NB4 (cell line): ENCODE measurements at regions not wholly inside any gene's neighbourhood (a gene's known extent, or its start where the extent isn't known, plus 50 kb on each side); places are given as distances from the start of the nearest gene placed in this dataset.

ENCODE experiments used
- DNase-seq: peaks from one replicate; pipeline ENCODE4 v3.0.0; 2010; ENCODE audit warnings: low read depth
- H3K4me3 ChIP-seq: one replicate; pipeline ENCODE4 v1.5.1; 2011; ENCODE audit warnings: mild to moderate bottlenecking, low read depth, low read length, moderate library complexity
- MYC ChIP-seq: IDR thresholded peaks from 2 replicates; pipeline ENCODE4 v1.6.1; 2011; ENCODE audit warnings: low read depth, low read length
- POLR2A ChIP-seq: IDR thresholded peaks from 2 replicates; pipeline ENCODE4 v1.6.1; 2011; ENCODE audit warnings: mild to moderate bottlenecking; ENCODE audit not compliant: insufficient read length; ENCODE audit errors: extremely low read depth
- TF ChIP-seq, protein P1 (sequence below): IDR thresholded peaks from 2 replicates; pipeline ENCODE4 v1.6.1; 2011; ENCODE audit warnings: low read depth, low read length
- TF ChIP-seq, protein P2 (sequence below): IDR thresholded peaks from one replicate; pipeline ENCODE4 v1.5.1; 2012; ENCODE audit warnings: low read depth, low read length

DNA sequence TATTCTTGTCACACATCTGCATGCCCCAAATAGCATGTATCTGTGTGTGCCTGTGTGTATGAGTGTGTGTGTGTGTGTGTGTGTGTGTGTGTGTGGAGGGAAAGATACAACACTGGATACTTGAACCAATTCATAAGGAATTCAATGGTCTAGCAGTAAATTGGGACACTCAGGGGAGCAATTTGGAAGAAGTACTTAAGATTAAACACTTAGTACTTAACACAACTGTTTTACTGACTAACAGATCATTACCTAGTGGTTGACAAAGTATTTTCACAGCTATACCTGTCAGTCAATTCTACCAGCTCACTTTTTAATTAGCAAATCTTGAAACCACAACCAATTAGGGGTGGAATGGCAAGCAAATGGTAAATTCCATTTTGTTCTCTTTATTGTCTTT, 1024.1 kb downstream of the TMEM182 start:
- DNase-seq, result no peak
- TF ChIP-seq, protein P1, sequence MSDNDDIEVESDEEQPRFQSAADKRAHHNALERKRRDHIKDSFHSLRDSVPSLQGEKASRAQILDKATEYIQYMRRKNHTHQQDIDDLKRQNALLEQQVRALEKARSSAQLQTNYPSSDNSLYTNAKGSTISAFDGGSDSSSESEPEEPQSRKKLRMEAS, result no peak
- no peak for TF ChIP-seq POLR2A
- H3K4me3 ChIP-seq, result no peak overlapping the region

DNA sequence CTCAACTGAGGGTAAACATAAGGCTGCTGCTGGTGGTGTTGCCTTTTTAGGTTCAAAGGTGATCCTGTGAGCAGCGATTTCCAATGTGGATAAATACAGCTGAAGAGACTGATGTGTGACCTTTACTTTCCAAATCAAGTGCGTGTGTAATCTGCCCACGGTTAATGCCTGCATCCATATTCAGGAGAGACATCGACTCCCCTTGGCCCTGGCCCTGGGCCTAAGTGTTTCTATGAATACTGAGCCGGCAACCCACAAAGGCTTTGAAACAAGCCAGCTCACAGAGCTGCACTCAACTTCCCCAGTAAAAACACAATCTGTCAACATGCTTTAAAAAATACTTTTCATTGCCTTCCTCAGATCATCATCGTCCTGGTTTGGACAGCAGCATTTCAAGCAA, 1026.6 kb downstream of the TMEM182 start:
- no peak for DNase-seq
- H3K4me3 ChIP-seq, result no peak overlapping the region
- TF ChIP-seq, protein P1, result no peak
- TF ChIP-seq MYC (no peak), POLR2A (no peak)
- TF ChIP-seq, protein P2, sequence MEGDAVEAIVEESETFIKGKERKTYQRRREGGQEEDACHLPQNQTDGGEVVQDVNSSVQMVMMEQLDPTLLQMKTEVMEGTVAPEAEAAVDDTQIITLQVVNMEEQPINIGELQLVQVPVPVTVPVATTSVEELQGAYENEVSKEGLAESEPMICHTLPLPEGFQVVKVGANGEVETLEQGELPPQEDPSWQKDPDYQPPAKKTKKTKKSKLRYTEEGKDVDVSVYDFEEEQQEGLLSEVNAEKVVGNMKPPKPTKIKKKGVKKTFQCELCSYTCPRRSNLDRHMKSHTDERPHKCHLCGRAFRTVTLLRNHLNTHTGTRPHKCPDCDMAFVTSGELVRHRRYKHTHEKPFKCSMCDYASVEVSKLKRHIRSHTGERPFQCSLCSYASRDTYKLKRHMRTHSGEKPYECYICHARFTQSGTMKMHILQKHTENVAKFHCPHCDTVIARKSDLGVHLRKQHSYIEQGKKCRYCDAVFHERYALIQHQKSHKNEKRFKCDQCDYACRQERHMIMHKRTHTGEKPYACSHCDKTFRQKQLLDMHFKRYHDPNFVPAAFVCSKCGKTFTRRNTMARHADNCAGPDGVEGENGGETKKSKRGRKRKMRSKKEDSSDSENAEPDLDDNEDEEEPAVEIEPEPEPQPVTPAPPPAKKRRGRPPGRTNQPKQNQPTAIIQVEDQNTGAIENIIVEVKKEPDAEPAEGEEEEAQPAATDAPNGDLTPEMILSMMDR, result no peak

DNA sequence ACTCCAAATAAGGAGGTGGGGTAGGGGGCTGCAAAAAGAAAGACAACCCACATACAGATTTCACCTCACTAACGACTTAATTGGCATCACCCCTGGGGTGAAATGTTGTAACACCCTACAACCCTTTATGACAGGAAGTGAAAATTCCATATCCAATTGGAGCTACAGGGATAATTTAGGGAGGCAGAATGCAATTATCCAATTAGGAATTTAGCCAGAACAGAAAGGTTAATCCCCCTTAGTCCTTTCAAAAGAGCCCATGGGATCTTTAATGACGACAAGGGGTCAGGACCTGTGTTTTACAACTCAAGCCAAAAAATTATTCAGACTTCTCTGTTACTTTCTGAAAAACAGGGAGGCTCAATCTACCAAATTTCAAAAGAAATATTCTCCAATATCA, 1027.1 kb downstream of the TMEM182 start:
- no peak for TF ChIP-seq POLR2A
- no peak for TF ChIP-seq MYC
- TF ChIP-seq, protein P1, result no peak
- TF ChIP-seq, protein P2, result no peak
- no peak overlapping the region for H3K4me3 ChIP-seq
- no peak for DNase-seq

DNA sequence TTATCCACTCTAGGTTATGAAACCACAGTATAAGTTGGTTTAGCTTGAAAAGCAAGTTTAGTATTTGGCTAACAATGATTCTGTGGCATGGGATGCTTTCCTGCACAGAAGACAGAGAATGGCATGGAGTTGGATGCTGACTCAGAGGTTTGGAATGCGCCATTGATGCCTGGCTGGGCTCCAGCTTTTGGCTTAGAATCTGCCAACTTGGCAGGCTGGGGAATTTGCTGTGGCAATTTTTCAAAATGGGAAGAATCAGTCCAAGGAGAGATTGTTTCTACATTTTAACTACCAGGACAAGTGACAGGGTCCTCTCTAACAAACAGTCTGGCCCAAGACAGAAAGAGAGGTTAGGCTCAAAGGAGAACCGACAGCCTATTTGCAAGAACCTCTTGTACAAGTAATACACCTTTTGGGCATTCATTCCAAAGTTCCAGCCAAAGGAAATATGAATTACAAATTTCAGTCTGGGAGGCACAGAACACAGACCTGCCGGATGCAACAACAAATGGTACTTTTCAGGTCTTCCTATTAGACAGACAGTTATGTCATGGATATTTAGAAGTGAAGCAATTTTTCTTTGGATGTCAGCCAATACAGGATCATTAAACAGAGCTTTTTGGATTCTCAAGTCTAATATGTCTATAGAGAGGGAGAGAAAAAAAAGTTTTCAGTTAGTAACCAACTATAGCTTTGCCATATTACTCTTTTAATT, 1027.7 kb downstream of the TMEM182 start:
- TF ChIP-seq, protein P2, result no peak
- TF ChIP-seq POLR2A, result no peak
- no peak for TF ChIP-seq MYC
- TF ChIP-seq, protein P1, result no peak
- DNase-seq, result no peak
- no peak overlapping the region for H3K4me3 ChIP-seq

DNA sequence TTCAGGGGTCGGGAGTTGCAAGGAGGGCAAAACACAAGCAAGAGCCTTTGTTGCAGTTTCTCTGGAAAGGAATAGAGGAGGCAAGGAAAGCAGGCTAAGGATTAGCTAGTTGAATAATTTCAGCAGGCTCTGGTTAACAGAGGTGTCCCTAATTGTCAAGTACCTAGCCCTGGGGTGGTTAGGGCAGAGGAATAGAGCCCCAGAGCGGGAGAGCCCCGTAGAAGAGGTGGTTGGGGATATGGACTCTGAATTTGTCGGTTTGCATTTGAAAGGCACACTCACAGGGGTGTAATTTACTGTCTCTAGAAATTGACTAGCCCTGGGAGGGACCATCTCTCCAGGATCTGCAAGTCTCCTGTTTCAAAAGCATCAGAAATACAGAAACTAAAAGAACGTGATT, 1030.2 kb downstream of the TMEM182 start:
- DNase-seq, result no peak
- TF ChIP-seq MYC (no peak), POLR2A (no peak)
- TF ChIP-seq, protein P2, result no peak
- TF ChIP-seq, protein P1, result no peak
- H3K4me3 ChIP-seq, result no peak overlapping the region

DNA sequence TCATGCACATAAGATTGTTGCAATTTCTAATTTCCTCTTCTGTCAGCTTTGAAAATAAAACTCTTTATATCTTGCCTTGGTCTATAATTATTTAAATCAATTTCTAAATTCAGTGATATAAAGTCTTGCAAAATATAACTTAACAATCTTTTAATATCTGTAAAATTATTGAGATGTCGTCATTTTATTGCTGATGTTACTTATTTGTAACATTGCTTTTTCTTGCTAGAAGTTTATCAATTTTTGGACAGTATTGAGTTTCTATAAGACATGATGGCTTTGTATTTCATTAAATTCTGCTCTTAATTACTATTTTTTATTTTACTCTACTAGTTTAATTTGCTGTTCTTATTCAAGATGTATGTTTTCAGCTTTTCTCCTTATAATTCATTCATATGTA, 1036.5 kb downstream of the TMEM182 start:
- TF ChIP-seq, protein P2, result no peak
- TF ChIP-seq POLR2A (no peak), MYC (no peak)
- TF ChIP-seq, protein P1, result no peak
- no peak for DNase-seq
- H3K4me3 ChIP-seq, result no peak overlapping the region
